ENCODE measurements at regions not wholly inside any gene's neighbourhood (a gene's known extent, or its start where the extent isn't known, plus 50 kb on each side); places are given as distances from the start of the nearest gene placed in this dataset.

GRCh38 chr4:115729739-115730266 lies 616.4 kb upstream of the NDST4 start:
- Histone ChIP-seq H3K4me3 (ENCODE audit: low read length in 3 of 3) (no peak overlapping the region), H3K9ac (ENCODE audit: low read depth in 1 of 3, low read length in 3 of 3) (no peak overlapping the region), H3K27me3 (ENCODE audit: control insufficient read depth in 3 of 3, insufficient read depth in 3 of 3, low read length in 3 of 3) (no peaks in the 10 kb centered on the region), H3K36me3 (ENCODE audit: control insufficient read depth in 3 of 3, insufficient read depth in 3 of 3, low read length in 3 of 3) (no peaks in the 10 kb centered on the region), H3K4me1 (ENCODE audit: control insufficient read depth in 3 of 3, insufficient read depth in 3 of 3, low read length in 3 of 3) (no peaks in the 10 kb centered on the region), H3K9me3 (ENCODE audit: control insufficient read depth in 3 of 3, low read length in 3 of 3) (no peaks in the 10 kb centered on the region), H3K27ac (ENCODE audit: low read depth, low read length) (no peak overlapping the region)

GRCh38 chr4:115723621-115724020 lies 610.2 kb upstream of the NDST4 start:
- Histone ChIP-seq H3K9ac (ENCODE audit: low read depth in 1 of 3, low read length in 3 of 3) (no peak overlapping the region), H3K27me3 (ENCODE audit: control insufficient read depth in 3 of 3, insufficient read depth in 3 of 3, low read length in 3 of 3) (no peaks in the 10 kb centered on the region), H3K9me3 (ENCODE audit: control insufficient read depth in 3 of 3, low read length in 3 of 3) (no peaks in the 10 kb centered on the region)

GRCh38 chr4:115720611-115721010 lies 607.2 kb upstream of the NDST4 start:
- Histone ChIP-seq H3K4me1 (ENCODE audit: control insufficient read depth in 3 of 3, insufficient read depth in 3 of 3, low read length in 3 of 3) (no peaks in the 10 kb centered on the region), H3K4me3 (ENCODE audit: low read length in 3 of 3) (no peak overlapping the region), H3K9ac (ENCODE audit: low read depth in 1 of 3, low read length in 3 of 3) (no peak overlapping the region), H3K27me3 (ENCODE audit: control insufficient read depth in 3 of 3, insufficient read depth in 3 of 3, low read length in 3 of 3) (no peaks in the 10 kb centered on the region), H3K9me3 (ENCODE audit: control insufficient read depth in 3 of 3, low read length in 3 of 3) (no peaks in the 10 kb centered on the region), H3K36me3 (ENCODE audit: control insufficient read depth in 3 of 3, insufficient read depth in 3 of 3, low read length in 3 of 3) (no peaks in the 10 kb centered on the region), H3K27ac (ENCODE audit: low read depth, low read length) (no peak overlapping the region)

More at GRCh38 chr4:115723621-115724020, 610.2 kb upstream of the NDST4 start:
- Histone ChIP-seq H3K4me1 (ENCODE audit: control insufficient read depth in 3 of 3, insufficient read depth in 3 of 3, low read length in 3 of 3) (no peaks in the 10 kb centered on the region), H3K36me3 (ENCODE audit: control insufficient read depth in 3 of 3, insufficient read depth in 3 of 3, low read length in 3 of 3) (no peaks in the 10 kb centered on the region), H3K27ac (ENCODE audit: low read depth, low read length) (no peak overlapping the region), H3K4me3 (ENCODE audit: low read length in 3 of 3) (no peak overlapping the region)

GRCh38 chr4:115711575-115711974 lies 598.2 kb upstream of the NDST4 start:
- no peaks in the 10 kb centered on the region for H3K4me1 ChIP-seq (ENCODE audit: control insufficient read depth in 3 of 3, insufficient read depth in 3 of 3, low read length in 3 of 3)
- H3K27me3 ChIP-seq (ENCODE audit: control insufficient read depth in 3 of 3, insufficient read depth in 3 of 3, low read length in 3 of 3): no peaks in the 10 kb centered on the region
- no peaks in the 10 kb centered on the region for H3K9me3 ChIP-seq (ENCODE audit: control insufficient read depth in 3 of 3, low read length in 3 of 3)
- no peak overlapping the region for H3K4me3 ChIP-seq (ENCODE audit: low read length in 3 of 3)
- H3K9ac ChIP-seq (ENCODE audit: low read depth in 1 of 3, low read length in 3 of 3): no peak overlapping the region
- H3K27ac ChIP-seq (ENCODE audit: low read depth, low read length): no peak overlapping the region
- no peaks in the 10 kb centered on the region for H3K36me3 ChIP-seq (ENCODE audit: control insufficient read depth in 3 of 3, insufficient read depth in 3 of 3, low read length in 3 of 3)

- no peaks in the 10 kb centered on the region for H3K4me1 ChIP-seq (ENCODE audit: control insufficient read depth in 3 of 3, insufficient read depth in 3 of 3, low read length in 3 of 3)
- H3K27ac ChIP-seq (ENCODE audit: low read depth, low read length): no peak overlapping the region
- no peak overlapping the region for H3K9ac ChIP-seq (ENCODE audit: low read depth in 1 of 3, low read length in 3 of 3)
- no peaks in the 10 kb centered on the region for H3K36me3 ChIP-seq (ENCODE audit: control insufficient read depth in 3 of 3, insufficient read depth in 3 of 3, low read length in 3 of 3)
- no peak overlapping the region for H3K4me3 ChIP-seq (ENCODE audit: low read length in 3 of 3)
- H3K9me3 ChIP-seq (ENCODE audit: control insufficient read depth in 3 of 3, low read length in 3 of 3): no peaks in the 10 kb centered on the region
- no peaks in the 10 kb centered on the region for H3K27me3 ChIP-seq (ENCODE audit: control insufficient read depth in 3 of 3, insufficient read depth in 3 of 3, low read length in 3 of 3)
Observed at GRCh38 chr4:115688961-115689360, 575.5 kb upstream of the NDST4 start.

DNA sequence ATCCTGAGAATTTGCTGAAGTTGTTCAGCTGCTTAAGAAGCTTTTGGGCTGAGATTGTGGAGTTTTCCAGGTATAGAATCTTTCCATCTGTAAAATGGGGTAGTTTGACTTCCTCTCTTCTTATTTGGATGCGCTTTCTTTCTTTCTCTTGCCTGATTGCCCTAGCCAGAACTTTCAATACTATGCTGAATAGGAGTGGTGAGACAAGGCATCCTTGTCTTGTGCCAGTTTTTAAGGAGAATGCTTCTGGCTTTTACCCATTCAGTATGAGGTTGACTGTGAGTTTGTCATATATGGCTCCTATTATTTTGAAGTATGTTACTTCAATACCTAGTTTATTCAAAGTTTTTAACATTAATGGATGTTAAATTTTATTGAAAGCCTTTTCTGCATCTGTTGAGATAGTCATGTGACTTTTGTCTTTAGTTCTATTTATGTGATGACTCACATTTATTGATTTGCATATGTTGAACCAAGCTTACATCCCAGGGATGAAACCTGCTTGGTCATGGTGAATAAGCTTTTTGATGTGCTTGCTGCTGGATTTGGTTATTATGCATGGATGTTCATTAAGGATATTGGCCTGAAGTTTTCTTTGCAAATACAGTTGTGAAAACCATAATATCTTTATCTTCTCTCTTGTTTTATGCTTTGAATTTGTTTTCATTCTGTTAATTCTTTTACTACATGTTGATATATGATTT lies 573.8 kb upstream of the NDST4 start:
- Histone ChIP-seq H3K4me1 (ENCODE audit: control insufficient read depth in 3 of 3, insufficient read depth in 3 of 3, low read length in 3 of 3) (no peaks in the 10 kb centered on the region), H3K27ac (ENCODE audit: low read depth, low read length) (no peak overlapping the region)

DNA sequence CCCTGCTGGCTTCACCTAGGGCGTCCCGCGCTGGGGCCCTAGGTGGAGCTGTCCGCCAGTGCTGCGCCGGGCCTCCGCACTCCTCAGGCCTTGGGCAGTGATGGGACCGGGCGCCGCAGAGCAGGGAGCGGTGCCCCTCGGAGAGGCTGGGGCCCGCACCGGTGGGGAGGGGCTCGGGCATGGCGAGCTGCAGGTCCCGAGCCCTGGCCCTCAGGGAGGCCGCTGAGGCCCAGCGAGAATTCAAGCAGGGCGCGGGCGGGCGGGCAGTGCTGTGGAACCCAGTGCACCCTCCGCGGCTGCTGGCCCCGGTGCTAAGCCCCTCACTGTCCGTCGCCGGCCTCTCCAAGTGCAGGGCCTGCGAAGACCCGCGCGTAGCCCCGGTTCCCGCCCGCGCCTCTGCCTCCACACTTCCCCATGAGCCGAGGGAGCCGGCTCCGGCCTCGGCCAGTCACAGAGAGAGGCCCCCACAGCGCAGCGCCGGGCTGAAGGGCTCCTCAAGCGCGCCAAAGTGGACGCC lies 565.1 kb upstream of the NDST4 start:
- Histone ChIP-seq H3K36me3 (ENCODE audit: control insufficient read depth in 3 of 3, insufficient read depth in 3 of 3, low read length in 3 of 3) (no peaks in the 10 kb centered on the region), H3K27ac (ENCODE audit: low read depth, low read length) (no peak overlapping the region), H3K4me3 (ENCODE audit: low read length in 3 of 3) (no peak overlapping the region), H3K9me3 (ENCODE audit: control insufficient read depth in 3 of 3, low read length in 3 of 3) (no peaks in the 10 kb centered on the region), H3K9ac (ENCODE audit: low read depth in 1 of 3, low read length in 3 of 3) (no peak overlapping the region), H3K4me1 (ENCODE audit: control insufficient read depth in 3 of 3, insufficient read depth in 3 of 3, low read length in 3 of 3) (no peaks in the 10 kb centered on the region), H3K27me3 (ENCODE audit: control insufficient read depth in 3 of 3, insufficient read depth in 3 of 3, low read length in 3 of 3) (no peaks in the 10 kb centered on the region)

More for the DNA sequence above, 573.8 kb upstream of the NDST4 start:
- H3K4me3 ChIP-seq (ENCODE audit: low read length in 3 of 3): no peak overlapping the region
- no peaks in the 10 kb centered on the region for H3K9me3 ChIP-seq (ENCODE audit: control insufficient read depth in 3 of 3, low read length in 3 of 3)
- H3K36me3 ChIP-seq (ENCODE audit: control insufficient read depth in 3 of 3, insufficient read depth in 3 of 3, low read length in 3 of 3): no peaks in the 10 kb centered on the region
- no peaks in the 10 kb centered on the region for H3K27me3 ChIP-seq (ENCODE audit: control insufficient read depth in 3 of 3, insufficient read depth in 3 of 3, low read length in 3 of 3)
- H3K9ac ChIP-seq (ENCODE audit: low read depth in 1 of 3, low read length in 3 of 3): no peak overlapping the region

GRCh38 chr4:115675719-115676118 lies 562.3 kb upstream of the NDST4 start:
- no peaks in the 10 kb centered on the region for H3K4me1 ChIP-seq (ENCODE audit: control insufficient read depth in 3 of 3, insufficient read depth in 3 of 3, low read length in 3 of 3)
- H3K4me3 ChIP-seq (ENCODE audit: low read length in 3 of 3): no peak overlapping the region
- H3K36me3 ChIP-seq (ENCODE audit: control insufficient read depth in 3 of 3, insufficient read depth in 3 of 3, low read length in 3 of 3): no peaks in the 10 kb centered on the region

GRCh38 chr4:115674485-115674884 lies 561.1 kb upstream of the NDST4 start:
- no peak overlapping the region for H3K27ac ChIP-seq (ENCODE audit: low read depth, low read length)
- H3K4me1 ChIP-seq (ENCODE audit: control insufficient read depth in 3 of 3, insufficient read depth in 3 of 3, low read length in 3 of 3): no peaks in the 10 kb centered on the region
- no peak overlapping the region for H3K9ac ChIP-seq (ENCODE audit: low read depth in 1 of 3, low read length in 3 of 3)
- H3K27me3 ChIP-seq (ENCODE audit: control insufficient read depth in 3 of 3, insufficient read depth in 3 of 3, low read length in 3 of 3): no peaks in the 10 kb centered on the region
- no peak overlapping the region for H3K4me3 ChIP-seq (ENCODE audit: low read length in 3 of 3)
- no peaks in the 10 kb centered on the region for H3K9me3 ChIP-seq (ENCODE audit: control insufficient read depth in 3 of 3, low read length in 3 of 3)
- no peaks in the 10 kb centered on the region for H3K36me3 ChIP-seq (ENCODE audit: control insufficient read depth in 3 of 3, insufficient read depth in 3 of 3, low read length in 3 of 3)

More at GRCh38 chr4:115675719-115676118, 562.3 kb upstream of the NDST4 start:
- H3K27ac ChIP-seq (ENCODE audit: low read depth, low read length): no peak overlapping the region
- no peak overlapping the region for H3K9ac ChIP-seq (ENCODE audit: low read depth in 1 of 3, low read length in 3 of 3)
- no peaks in the 10 kb centered on the region for H3K9me3 ChIP-seq (ENCODE audit: control insufficient read depth in 3 of 3, low read length in 3 of 3)
- no peaks in the 10 kb centered on the region for H3K27me3 ChIP-seq (ENCODE audit: control insufficient read depth in 3 of 3, insufficient read depth in 3 of 3, low read length in 3 of 3)

DNA sequence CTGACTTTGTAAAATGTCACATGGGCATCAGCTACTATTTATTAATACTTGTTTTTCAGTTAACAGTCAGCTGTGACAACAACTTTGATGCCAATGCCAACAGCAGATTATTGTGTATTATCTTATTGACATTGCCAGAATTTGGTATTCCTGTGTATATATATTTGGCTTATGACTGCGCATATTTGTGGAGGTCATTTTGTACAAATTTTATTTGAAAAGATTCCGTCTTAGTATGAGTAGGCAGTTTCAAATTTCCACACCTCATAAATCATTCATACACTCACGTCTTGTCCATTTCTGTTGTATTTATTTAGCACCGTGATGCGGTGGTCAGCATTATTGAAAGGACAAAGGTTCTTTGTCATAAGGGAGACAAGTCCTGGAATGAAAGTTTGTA lies 558.2 kb upstream of the NDST4 start:
- no peaks in the 10 kb centered on the region for H3K27me3 ChIP-seq (ENCODE audit: control insufficient read depth in 3 of 3, insufficient read depth in 3 of 3, low read length in 3 of 3)
- H3K4me3 ChIP-seq (ENCODE audit: low read length in 3 of 3): no peak overlapping the region
- H3K36me3 ChIP-seq (ENCODE audit: control insufficient read depth in 3 of 3, insufficient read depth in 3 of 3, low read length in 3 of 3): no peaks in the 10 kb centered on the region
- H3K9me3 ChIP-seq (ENCODE audit: control insufficient read depth in 3 of 3, low read length in 3 of 3): no peaks in the 10 kb centered on the region
- H3K9ac ChIP-seq (ENCODE audit: low read depth in 1 of 3, low read length in 3 of 3): no peak overlapping the region
- H3K4me1 ChIP-seq (ENCODE audit: control insufficient read depth in 3 of 3, insufficient read depth in 3 of 3, low read length in 3 of 3): no peaks in the 10 kb centered on the region
- no peak overlapping the region for H3K27ac ChIP-seq (ENCODE audit: low read depth, low read length)
